DMS53 treated with DMSO at 0.1 percent for 48 hours (cell line): ENCODE measurements at regions not wholly inside any gene's neighbourhood (a gene's known extent, or its start where the extent isn't known, plus 50 kb on each side); places are given as distances from the start of the nearest gene placed in this dataset.

Experiments used
- DNase-seq: peaks from one replicate; lab custom pipeline; 2025; ENCODE audit not compliant: unreplicated experiment; lab: John Stamatoyannopoulos, UW

DNA sequence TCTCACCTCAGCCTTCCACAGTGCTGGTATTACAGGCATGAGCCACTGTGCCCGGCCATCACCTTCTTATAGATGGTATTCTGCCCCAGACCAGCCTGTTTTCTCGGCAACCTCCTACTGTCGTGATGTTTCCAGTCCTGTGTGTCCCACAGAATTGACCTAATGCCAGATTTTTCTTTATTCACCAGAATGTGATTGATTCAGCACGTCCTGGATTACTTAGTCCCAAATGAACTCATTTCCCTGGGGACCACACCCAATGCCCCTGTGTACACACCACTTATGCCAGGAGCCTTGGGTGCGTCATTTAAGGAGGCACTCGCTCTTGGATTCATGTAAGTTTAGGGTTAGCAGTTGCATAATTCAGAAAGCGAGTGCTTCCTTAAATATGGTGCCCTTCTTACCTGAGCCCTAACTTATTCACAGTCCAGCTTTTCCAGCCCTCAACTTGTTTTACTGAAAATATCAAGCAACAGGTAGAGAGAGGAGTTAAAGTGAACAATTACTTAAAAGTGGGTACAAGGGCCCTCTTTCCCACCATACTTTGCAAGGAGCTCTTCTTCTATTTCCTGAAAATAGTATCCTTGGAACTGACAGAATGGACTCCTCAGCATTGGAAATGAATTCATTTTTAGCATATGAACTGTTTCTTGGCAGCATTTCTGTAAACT is 64.6 kb upstream of the UBE2E1 start:
- no peak for DNase-seq

DNA sequence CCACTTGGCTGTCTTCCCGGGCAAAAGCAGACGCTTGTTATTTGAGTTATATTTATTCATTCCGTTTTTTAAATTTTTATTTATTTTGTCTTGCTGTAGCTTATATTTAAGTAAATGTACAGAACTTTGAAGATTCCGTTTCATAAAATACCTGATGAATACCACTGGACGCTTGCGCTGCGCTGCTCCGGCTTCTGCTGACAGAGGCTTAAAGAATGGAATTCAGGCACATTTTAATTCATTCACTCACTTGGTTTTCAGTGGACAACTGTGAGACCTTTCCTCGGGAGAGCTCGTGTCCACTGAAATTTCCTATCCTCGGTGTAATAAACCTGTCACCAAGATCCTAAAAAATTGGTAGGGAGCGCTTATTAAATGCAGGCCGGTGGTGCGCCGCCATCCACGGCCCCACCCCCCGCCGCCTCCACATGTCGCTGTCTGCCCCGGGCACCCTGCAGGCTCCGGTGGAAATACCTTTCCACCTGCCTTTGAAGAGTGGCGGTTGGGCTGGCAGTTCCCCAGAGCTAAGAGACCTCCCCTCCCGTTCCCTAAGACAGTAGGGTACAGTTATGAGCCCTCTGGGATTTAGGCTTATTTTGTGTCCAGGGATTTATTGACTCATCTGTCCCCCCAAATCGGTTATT is 62.5 kb upstream of the UBE2E1 start:
- DNase-seq, result no peak

DNA sequence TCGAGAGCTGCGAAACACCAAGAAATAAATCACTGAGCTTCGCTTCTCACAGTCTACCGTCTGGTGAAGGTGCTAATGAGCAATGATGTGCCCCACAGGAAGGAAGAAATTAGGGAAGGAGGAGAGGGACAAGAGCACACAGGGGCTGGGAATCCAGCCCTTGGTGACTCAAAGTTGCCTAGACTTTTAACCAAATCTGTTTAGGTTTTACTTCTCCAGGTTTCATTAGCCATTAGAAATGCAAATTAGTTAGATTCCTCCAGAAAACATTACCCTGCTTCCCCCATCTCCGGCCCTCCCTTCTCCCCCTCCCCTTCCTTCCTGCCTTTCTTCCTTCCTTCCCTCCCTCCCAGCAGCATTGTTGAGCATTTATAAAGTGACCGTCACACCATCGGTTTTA is 59.3 kb upstream of the UBE2E1 start:
- DNase-seq, result no peak

DNA sequence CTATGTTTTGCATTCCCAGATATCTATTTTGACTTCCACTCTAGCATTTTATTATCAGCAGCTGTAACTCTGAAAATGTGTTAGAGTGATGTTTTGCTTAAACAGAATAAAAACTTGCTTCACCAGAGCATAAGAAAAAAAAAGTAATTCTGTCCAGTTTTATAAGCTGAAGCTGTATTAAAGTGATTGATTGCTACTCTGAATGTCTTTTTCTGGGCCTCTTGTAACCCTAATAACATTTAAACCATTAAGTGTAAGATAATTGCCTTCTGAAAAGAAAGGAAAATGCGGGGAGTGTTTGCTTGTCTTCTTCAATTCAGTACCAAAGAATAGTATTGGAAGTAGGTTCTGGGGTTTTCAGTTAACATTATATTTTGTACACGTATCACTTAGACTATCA is 57.9 kb upstream of the UBE2E1 start:
- DNase-seq, result no peak

DNA sequence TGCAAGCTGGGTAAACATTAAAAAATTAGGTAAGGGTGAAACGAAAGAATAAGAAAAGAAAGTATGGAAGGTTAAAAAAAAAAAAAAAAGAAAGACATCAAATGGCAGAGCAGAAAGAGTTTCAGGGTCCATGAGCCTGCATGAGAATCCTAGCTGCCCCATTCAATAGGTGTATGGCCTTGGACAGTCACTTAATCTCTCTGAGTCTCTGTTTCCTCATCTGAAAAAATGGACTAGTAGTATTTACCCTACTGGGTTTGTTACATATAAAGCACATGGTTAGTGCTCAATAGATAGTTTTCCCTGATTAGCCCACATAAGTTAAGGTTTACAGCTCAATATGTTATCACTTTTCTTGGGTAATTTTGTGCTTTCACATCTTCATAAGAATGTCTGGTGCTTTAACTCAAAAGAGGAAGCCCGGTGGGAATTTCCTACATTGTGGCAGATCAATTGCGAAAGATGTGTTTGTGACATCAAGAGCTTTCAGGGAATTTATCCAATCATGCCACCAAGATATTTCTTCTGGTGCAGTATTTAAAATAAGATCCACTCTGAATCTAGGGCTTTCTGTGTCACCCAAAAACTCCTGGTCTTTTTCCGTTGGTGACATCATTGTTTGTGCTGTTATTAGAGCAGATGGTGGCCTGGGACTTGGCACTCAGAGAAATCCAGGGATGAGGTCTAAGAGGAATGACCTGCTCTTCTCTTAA is 57.2 kb upstream of the UBE2E1 start:
- no peak for DNase-seq

DNA sequence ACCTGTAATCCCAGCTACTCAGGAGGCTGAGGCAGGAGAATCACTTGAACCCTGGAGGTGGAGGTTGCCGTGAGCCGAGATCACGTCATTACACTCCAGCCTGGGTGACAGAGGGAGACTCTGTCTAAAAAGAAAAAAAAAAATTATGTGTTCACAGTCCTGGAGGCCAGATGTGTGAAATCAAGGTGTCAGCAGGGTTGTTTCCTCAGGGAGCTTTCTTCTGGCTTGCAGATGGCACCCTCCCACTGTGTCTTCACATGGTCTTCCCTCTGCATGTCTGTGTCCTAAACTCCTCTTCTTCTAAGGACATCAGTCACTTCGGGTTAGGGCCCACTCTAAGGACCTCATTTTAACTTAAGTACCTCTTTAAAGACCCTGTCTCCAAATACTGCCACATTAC is 56.1 kb upstream of the UBE2E1 start:
- DNase-seq, result no peak

DNA sequence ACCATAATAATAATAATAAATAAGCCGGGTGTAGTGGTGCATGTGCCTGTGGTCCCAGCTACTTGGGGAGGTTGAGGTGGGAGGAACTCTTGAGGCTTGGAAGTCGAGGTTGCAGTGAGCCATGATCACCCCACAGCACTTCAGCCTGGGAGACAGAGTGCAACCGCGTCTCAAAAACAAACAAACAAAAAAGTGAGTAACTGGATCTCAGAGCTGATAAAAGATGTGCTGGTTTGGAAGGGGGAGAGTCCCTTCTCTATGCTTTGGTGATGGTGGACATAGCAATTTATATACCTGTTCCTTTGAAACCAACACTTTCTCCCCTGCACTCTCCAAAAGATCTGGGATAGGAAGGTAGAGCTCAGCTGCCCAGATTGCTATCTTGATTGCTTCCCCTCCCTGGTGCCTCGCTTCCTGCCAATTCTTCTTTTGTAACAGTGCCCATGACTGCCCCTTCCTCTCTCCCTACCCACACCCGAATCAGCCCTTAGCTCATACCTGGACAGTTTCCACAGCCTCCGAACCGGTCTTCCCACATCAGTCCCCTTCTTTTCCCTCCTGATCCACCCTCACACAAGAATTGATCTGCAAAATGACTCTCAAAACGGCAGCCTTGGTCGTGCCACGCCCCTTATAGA is 55.1 kb upstream of the UBE2E1 start:
- no peak for DNase-seq

DNA sequence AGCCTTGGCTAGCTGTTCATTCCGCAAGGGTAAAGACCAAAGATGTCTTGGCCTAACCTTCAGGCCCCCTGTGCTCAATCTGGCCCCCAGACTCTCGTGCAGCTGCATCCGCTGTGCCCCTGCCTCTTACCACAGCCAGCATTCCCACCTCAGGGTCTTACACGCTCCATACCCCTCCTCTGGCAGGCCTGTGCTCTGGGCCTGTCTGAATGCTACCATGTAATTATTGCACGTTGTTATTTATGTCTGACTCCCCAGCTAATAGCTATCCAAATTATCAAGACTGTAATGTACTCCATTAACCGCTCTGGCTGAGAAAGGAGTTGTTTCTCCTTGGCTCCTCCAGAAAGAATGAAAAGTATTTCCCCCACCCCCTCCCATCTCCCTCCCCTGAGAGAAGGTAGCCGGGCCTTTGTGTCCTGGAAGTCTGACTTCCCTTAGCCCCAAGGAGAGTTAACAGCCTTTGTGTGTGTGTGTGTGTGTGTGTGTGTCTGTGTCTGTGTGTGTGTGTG is 54.5 kb upstream of the UBE2E1 start:
- no peak for DNase-seq

DNA sequence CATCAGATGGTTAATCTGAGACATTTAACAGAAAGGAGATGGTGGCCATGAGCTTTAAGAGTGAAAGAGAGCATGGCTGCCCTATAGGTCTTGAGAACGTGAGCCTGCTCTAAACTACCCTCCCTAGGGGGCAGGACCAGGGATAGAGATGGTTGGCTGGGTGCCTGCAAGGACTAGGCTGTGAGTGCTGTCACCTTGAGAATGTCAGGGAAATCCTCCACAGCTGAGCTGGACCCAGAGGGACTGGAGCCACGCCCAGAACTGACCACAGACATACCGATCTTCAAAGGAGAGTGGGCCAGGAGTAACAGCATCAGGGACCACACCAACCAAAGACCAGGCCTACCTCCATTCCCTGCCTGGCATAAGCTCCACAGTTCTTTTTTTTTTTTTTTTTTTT is 53.6 kb upstream of the UBE2E1 start:
- DNase-seq, result no peak

DNA sequence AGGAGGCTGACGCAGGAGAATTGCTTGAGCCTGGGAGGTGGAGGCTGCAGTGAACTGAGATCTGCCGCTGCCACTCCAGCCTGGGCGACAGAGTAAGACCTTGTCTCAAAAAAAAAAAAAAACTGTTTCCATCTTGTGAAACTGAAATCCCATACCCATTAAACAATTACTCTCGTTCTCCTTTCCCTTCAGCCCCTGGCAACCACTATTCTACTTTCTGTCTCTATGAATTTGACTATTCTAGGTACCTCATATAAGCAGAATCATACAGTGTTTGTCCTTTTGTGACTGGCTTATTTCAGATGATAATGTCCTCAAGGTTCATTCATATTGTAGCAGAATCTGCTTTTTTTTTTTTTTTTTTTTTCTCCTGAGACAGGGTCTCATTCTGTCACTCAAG is 51.5 kb upstream of the UBE2E1 start:
- no peak for DNase-seq
